PFSK-1 (cell line): ENCODE measurements at regions not wholly inside any gene's neighbourhood (a gene's known extent, or its start where the extent isn't known, plus 50 kb on each side); places are given as distances from the start of the nearest gene placed in this dataset.

Experiments used
- FOXP2 ChIP-seq: optimal IDR thresholded peaks from 2 replicates; pipeline ENCODE3; 2011; ENCODE audit warnings: borderline replicate concordance, control low read depth, inconsistent platforms; ENCODE audit not compliant: insufficient read depth; ENCODE audit errors: extremely low read length, extremely low read depth
- POLR2AphosphoS5 ChIP-seq: IDR thresholded peaks from 2 replicates; pipeline ENCODE4 v1.6.1; 2012; ENCODE audit warnings: low read depth, mild to moderate bottlenecking, control low read depth, low read length, moderate library complexity
- SIN3A ChIP-seq: IDR thresholded peaks from 2 replicates; pipeline ENCODE4 v1.6.1; 2012; ENCODE audit warnings: mild to moderate bottlenecking, low read length, moderate library complexity, borderline replicate concordance; ENCODE audit not compliant: insufficient read depth
- TAF1 ChIP-seq: IDR thresholded peaks from 2 replicates; pipeline ENCODE4 v1.6.1; 2012; ENCODE audit warnings: low read length, control low read depth, borderline replicate concordance; ENCODE audit not compliant: insufficient read depth
- TF ChIP-seq, protein P1 (sequence below), 2 experiments: IDR thresholded peaks; 2 replicates each; pipeline versions ENCODE4 v1.6.1 to v1.8.0; 2011 to 2012; ENCODE audit warnings: low read depth in 2 of 2, low read length in 2 of 2, control low read depth in 1 of 2, inconsistent platforms in 1 of 2, mild to moderate bottlenecking in 1 of 2, moderate library complexity in 1 of 2; ENCODE audit not compliant: insufficient read depth in 1 of 2

DNA sequence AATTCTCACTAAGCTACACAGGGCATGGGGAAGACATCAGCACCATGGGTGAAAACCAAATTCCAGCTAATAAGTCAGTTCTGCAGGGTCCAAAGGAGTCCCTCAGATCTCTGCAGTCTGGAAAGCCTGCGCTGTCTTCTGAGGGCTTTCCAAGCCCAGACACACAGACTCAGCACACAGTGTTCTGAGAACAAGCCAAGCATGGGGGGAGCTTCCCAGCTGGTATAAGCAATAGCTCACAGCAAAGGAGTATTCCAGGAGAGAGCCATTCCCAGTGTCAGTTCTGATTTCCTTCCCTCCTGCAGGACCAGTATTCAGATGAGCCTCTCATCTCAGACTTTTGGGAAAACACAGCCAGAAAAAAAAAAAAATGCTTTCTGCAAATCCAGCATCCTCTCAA, 370.8 kb downstream of the TNS1 start:
- no peak for TF ChIP-seq SIN3A
- no peak for TF ChIP-seq TAF1
- TF ChIP-seq, protein P1, sequence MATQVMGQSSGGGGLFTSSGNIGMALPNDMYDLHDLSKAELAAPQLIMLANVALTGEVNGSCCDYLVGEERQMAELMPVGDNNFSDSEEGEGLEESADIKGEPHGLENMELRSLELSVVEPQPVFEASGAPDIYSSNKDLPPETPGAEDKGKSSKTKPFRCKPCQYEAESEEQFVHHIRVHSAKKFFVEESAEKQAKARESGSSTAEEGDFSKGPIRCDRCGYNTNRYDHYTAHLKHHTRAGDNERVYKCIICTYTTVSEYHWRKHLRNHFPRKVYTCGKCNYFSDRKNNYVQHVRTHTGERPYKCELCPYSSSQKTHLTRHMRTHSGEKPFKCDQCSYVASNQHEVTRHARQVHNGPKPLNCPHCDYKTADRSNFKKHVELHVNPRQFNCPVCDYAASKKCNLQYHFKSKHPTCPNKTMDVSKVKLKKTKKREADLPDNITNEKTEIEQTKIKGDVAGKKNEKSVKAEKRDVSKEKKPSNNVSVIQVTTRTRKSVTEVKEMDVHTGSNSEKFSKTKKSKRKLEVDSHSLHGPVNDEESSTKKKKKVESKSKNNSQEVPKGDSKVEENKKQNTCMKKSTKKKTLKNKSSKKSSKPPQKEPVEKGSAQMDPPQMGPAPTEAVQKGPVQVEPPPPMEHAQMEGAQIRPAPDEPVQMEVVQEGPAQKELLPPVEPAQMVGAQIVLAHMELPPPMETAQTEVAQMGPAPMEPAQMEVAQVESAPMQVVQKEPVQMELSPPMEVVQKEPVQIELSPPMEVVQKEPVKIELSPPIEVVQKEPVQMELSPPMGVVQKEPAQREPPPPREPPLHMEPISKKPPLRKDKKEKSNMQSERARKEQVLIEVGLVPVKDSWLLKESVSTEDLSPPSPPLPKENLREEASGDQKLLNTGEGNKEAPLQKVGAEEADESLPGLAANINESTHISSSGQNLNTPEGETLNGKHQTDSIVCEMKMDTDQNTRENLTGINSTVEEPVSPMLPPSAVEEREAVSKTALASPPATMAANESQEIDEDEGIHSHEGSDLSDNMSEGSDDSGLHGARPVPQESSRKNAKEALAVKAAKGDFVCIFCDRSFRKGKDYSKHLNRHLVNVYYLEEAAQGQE (IDR thresholded peaks at IDR 0.05; ENCODE audit: insufficient read depth in 1 of 2, low read depth in 2 of 2, low read length in 2 of 2): no peak
- no peak for TF ChIP-seq FOXP2
- TF ChIP-seq POLR2AphosphoS5: no peak

DNA sequence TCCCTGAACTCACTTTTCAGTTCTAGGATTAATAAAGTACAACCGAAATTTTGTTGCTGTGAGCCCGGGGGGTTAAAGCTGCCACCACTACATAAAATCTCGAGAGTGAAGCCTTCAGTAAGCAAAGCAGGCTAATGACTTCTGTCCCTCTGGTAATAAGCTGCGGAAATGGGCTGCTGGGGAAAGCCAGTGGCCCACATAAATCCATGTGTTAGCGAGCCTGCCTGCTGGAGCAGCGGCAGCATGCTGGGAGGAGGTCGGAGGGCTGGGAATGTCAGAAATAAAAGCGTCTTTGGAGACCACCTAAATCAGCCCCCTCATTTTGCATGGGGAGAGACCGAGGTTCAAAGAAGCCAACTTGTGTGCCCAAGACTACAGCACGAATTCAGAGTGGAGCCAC, 371.7 kb downstream of the TNS1 start:
- TF ChIP-seq TAF1 (no peak), SIN3A (no peak), POLR2AphosphoS5 (no peak), FOXP2 (no peak)
- TF ChIP-seq, protein P1 (IDR thresholded peaks at IDR 0.05; ENCODE audit: insufficient read depth in 1 of 2, low read depth in 2 of 2, low read length in 2 of 2): no peak

DNA sequence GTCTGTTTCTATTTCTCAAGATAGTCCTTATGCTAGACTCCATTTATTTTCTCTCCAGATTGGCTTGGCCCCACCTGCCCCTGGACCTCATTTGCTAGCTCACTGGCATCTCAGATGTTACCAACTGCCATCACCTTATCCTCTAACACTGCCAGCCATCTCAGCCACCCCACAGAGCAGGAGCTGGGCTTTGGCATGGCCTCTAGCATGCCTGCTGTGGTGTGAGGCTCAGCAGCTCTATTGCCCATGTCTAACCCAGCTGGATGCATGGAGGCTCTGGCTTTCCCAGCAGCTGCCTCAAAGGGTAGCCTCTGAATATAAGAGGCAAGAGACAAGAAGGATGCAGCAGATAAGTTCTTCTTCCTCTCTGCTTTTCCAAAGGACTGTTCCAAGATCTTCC, 373.4 kb downstream of the TNS1 start:
- TF ChIP-seq SIN3A: no peak
- TF ChIP-seq POLR2AphosphoS5: no peak
- TF ChIP-seq, protein P1 (IDR thresholded peaks at IDR 0.05; ENCODE audit: insufficient read depth in 1 of 2, low read depth in 2 of 2, low read length in 2 of 2): no peak
- TF ChIP-seq FOXP2: no peak
- TF ChIP-seq TAF1: no peak

DNA sequence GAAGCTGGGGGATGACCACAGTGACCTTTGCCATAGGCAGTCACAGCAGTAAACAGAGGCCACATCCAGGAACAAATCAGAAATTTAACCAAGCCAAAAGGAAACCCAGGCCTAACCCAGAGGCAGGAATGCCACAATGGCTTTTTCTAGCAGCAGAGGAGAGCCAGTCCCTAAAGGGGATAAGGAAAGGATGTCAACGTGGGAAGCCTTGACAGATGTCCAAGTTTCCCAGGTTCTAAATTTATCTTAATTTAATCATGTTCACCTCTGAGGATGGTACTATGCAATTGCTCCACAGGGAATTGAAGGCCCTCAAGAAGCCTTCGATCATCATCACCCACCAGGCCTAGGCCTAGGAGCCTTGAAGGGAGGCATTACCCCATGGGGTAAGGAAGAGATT, 374.7 kb downstream of the TNS1 start:
- no peak for TF ChIP-seq POLR2AphosphoS5
- no peak for TF ChIP-seq FOXP2
- TF ChIP-seq, protein P1 (IDR thresholded peaks at IDR 0.05; ENCODE audit: insufficient read depth in 1 of 2, low read depth in 2 of 2, low read length in 2 of 2): no peak
- no peak for TF ChIP-seq SIN3A
- TF ChIP-seq TAF1: no peak

DNA sequence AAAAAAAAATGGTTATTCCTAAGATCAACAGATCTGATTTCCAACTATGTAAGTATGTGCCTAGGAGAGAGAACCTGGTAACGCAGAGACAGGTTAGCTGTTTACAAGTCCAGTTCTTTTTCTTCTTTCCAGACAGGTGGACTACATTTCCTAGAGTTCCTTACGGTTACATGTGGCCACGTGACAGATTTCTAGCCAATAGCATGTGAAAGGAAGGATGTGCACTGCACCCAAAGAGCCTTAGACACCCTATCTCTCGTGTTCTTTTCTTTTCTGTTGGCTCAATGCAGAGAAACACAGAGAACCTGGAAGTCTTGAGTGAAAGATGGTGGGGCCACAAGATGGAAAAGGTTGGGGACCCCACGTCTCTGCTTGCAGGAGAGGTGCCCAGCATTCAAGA, 375.9 kb downstream of the TNS1 start:
- TF ChIP-seq TAF1 (no peak), POLR2AphosphoS5 (no peak), SIN3A (no peak), FOXP2 (no peak)
- TF ChIP-seq, protein P1 (IDR thresholded peaks at IDR 0.05; ENCODE audit: insufficient read depth in 1 of 2, low read depth in 2 of 2, low read length in 2 of 2): no peak
